Germinal center (tissue), 1 donor: ENCODE measurements at regions not wholly inside any gene's neighbourhood (a gene's known extent, or its start where the extent isn't known, plus 50 kb on each side); places are given as distances from the start of the nearest gene placed in this dataset.

Experiments used
- DNase-seq: peaks from one replicate; pipeline ENCODE4 v3.0.0; 2012; ENCODE audit warnings: mixed read lengths, low spot score

DNA sequence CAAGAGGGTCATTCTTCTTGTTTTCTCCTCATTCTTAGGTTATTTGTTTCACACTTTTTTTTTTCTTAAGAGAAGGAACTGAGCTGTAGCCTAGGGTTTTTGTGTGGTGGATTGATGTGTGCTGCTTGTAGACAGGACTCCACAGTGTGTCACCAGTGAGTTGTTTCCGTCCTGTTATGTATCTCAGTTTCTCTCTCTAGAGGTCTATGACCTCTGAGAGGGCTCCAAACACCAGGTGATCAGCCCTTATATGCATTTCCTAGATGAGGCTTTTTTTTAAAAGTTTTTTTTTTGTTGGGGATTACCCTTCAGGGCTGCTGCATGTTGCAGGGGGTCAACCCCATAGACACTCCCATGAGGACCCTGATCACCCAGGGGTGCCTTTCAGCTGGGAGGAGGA lies 124.2 kb upstream of the MAST4 start:
- no peak for DNase-seq

DNA sequence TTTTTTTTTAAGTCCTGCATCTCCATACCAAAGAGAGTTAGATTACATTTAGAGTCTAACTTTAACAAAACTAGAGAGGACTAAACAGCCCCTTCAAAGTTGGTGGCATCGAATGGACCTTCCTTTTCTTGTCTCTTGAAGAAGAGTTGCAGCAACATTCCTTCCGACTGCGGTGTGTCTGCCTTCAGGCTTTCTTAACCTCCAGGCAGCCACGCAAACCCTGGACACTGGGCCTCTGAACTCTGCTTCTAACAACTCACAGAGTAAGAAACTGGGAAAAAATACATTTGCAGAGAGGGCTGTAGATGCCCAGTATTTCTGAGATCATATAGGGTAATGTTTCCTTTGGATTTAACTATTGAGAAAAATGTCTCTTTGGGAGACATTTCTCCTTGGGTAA lies 120.5 kb upstream of the MAST4 start:
- no peak for DNase-seq

DNA sequence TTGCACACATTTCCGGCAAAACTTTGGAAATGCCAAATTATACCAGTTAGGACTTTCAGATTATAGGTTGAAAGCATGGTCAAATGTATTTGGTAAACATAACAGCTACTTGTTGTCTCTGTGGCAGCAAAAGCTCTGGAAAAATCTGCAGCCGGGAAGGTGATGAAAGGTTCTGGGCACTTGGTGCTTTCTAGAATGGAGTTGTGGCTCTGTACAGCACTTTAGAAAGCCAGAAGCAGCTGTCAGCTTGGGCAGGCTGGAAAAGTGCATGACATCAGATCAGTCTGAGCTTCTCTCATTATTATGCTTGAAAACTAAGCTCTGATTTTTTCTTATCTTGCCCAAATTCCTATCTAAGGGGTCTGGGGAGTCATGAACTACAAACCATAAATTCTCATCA lies 118.6 kb upstream of the MAST4 start:
- DNase-seq, result no peak

DNA sequence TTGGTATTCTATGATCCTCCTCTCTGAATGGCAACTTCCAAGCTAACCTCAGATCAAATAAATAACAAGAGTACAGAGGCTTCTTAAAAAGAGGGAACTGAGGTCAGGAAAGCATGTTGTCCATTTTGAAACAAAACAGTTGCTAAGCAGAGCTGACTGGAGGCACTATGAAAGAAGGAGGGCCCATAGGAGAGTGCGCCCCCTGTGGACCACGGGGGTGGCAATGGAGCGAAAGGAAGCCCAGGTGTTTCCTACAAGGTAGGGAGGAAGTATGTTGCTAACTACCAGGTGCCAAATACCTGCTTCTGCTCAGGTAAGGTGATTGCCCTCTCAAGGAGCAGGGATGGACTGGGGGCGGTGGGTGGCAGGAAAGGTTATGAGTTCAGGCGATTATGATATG lies 101.8 kb upstream of the MAST4 start:
- peak; percentile 40 for DNase-seq

DNA sequence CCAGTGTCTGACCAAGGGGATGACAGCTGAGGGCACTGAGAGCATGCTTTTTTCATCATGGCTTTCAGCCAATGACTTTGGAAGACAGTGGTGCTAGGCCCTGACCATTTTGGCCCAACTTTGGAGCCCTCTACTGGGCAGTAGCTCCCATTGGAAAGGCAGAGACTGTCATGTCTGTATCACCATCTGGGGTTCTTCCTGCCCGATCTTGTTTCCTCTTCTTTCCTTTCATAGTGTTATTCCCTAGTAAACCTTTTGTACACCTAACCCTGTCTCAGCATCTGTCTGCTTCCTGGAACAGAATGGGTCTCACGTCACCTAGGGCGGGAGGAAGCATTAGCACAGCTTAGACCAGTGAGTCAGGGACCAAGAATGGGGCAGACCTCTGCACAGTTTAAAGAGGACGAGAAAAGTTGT lies 97.4 kb upstream of the MAST4 start:
- DNase-seq, result no peak

DNA sequence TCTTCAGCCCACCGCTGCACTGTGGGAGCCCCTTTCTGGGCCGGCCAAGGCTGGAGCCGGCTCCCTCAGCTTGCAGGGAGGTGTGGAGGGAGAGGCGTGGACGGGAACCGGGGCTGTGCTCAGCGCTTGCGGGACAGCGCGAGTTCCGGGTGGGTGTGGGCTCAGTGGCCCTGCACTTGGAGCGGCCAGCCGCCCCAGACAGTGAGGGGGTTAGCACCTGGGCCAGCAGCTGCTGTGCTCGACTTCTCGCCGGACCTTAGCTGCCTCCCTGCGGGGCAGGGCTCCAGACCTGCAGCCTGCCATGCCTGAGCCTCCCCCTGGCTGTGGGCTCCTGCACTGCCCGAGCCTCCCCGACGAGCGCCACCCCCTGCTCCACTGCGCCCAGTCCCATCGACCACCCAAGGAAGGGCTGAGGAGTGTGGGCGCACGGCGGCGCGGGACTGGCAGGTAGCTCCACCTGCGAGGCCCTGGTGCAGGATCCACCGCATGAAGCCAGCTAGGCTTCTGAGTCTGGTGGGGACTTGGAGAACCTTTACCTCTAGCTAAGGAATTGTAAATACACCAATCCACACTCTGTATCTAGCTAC lies 92.9 kb upstream of the MAST4 start:
- DNase-seq, result no peak

DNA sequence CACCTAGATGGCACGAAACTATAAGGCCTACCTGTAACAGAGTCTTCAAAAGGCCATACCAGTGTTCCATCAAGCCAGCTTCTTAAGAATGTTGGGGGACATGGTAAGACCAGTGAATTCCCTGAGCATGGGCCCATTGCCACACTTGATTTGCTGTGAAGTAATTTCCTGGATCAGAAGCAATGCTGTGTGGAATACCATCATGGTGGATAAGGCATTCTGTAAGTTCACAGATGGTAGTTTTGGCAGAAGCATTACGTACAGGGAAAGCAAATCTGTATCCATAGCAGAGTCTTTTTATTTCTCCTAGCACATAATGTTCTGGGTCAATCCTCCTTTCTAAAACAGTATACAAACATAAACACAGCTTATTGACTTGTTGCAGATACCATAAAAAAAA lies 89.1 kb upstream of the MAST4 start:
- no peak for DNase-seq

DNA sequence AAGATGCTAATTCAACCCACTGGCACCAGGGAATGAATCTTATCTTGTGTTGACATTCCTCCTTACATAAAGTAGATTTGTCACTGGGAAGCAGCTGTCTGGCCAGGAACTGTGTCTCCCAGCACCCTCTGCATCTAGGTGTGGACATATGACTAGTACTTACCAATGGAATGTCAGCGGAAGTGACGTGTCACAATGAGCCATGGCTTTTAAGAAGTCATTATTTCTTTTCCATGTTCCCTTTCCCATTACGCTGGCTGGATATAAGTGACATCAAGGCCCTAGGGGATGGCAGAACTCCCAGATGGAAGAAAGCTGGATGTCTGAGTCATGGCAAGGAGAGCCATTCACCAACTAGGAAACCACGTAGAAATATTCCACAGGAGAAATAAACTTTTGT lies 84.7 kb upstream of the MAST4 start:
- DNase-seq, result no peak

DNA sequence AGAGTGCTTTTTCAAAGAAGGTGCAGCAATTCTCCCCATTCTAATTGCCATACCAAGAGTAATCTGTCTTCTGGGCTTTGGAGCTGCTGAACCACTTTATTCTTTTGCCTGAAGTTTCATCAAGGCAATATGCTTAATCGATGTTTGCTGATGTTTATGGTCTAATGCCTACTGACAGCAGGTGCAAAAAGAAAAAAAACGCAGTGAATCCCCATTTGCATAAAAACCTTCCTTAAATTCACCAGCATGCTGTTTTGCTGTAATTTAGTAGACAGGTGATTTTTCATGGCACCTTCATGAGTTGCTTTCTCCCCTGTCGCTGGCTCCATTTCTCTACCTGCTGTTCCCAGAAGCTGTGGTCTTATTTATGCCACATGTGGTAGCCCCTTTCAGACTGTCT lies 83.1 kb upstream of the MAST4 start:
- peak; percentile 24 for DNase-seq

DNA sequence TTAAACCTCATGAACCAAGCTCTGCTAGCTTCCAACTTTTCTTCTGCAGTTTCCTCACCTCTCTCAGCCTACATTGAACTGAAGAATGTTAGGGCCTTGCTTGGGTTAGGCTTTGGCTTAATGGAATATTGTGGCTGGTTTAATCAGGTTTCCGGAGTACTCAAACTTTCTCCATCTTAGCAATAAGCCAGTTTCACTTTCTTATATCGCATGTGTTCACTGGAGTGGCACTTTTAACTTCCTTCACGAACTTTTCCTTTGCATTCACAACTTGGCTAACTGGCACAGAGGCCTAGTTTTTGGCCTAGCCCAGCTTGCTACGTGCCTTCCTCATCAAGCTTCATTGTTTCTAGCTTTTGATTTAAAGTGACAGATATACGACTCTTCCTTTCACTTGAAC lies 81.0 kb upstream of the MAST4 start:
- DNase-seq, result no peak

DNA sequence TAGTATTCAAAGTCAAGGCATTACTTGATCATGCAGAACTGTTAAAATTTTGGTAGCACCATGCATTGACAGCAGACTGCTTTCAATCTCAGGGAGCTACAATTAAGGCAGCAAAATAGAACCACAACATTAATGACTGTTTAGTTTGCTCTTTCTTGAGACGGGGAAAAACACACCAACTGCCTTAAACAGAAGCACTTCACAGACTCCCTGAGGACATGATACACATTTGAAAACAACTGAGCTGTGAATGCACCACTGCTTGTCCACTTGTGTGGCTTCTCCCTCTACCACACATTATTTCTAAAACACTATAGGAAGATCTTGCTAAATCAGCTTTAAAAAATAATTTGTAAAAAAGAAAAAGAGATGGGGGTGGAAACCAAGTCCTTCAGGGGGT lies 79.6 kb upstream of the MAST4 start:
- DNase-seq, result no peak

DNA sequence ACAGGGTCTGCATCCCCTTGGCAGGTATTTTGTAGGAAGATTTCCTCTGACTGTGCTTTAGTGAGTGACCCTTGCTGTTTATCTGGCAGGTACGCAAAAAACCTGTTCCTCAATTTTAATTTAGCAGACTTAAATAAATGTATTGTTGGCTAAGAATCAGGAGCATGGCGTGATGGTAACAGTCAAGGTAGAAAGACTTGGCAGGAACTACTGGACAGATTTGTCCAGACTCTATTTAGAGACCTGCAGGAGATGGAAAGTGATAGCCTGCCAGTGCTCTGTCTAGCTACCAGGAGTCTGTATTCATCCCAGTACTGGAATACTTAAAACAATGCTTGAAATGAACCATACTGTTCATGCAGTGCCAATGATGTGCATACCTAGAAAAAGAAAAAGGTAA lies 78.8 kb upstream of the MAST4 start:
- no peak for DNase-seq

DNA sequence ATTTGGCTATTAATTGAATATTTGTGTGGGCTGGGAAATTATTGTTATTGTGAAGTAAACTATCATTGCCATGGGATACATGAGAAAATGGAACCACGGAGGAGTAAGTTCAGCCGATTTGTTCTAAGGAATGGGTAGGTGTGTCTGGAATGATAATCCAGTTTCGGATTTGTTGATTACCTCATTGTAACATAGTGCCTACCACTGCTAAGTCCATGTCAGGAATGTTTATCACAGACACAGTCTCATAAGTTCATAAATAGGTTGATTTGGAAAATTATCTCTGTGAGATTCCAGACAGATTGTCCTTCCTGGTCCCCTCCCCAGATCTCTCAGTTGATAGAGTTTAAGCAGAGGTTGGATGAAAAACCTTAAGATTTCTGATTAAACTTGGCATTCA lies 78.1 kb upstream of the MAST4 start:
- no peak for DNase-seq

DNA sequence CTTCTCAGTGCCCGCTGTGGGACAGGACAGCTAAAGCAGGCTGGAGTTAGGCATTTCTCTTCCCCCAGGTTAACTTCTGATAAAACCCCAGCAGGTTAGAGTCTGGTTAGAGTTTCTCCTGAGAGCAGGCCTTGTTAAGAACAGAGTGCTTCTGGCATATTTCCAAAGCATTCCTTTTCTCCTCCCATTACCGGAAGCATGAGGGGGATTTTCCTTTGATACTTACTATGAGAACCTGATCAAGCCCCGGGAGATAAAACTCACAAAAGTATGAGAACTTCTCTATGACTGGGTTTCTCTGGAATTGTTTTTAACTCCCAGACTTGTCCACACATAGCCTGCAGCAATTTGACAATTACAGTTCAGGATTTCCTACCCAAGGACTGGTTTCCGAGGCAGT lies 77.4 kb upstream of the MAST4 start:
- no peak for DNase-seq

DNA sequence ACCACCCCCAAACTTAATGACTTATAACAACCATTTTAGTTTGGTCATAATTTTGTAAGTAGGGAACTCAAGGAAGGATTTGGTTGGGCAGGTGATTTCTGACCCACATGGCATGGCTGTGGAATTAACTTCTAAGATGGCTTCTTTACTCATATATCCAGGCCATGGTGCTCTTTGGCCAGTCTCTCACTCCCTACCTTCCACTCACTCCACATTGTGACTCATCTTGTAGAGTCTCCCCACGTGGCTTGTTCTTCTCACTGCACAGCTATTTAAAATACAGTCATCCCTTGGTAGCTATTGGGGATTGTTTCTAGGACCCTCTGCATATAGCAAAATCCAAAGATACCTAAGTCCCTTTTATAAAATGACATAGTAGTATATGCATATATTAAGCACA lies 76.6 kb upstream of the MAST4 start:
- no peak for DNase-seq

DNA sequence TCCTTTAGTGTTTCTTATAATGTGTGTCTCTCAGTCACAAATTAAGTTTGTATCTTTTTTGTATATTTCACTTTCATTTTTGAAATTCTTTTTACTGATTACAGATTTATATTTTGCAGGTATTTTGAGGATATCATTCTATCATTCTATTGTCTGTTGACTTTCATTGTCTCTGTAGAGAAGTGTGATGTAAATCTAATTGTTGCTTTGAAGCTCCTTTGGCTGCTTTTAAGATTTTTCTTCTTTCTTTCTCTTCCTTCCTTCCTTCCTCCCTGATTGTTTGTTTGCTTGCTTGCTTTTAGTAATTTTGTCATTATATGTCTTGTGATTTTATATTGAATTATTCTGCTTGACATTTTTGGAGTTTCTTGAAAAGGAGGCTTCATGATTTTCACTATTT lies 75.3 kb upstream of the MAST4 start:
- no peak for DNase-seq

DNA sequence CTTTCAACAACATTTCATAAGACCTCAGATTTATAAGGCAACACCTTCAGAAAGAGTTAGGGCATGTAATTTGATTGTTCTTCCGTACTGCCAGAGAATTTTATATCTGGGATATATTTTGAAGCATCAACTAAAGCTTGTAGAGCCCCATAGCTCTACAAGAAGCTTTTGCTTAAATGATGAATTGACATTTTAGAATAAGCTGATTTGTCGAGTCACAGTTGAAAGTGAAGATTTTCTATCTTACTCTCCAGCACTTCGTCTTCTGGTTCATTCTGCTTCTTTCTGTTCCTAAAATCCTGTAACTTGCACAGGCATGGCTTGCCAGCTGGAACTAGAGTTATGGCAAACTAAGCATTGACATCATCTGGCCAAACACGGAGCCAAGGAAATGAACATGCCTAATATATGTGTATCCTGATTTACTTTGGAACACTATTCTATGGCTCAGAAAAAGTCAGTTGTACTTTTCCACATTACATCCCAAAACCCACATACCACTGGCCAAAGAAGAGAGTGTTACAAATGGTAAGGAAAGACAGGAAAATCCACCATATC lies 68.6 kb upstream of the MAST4 start:
- no peak for DNase-seq

DNA sequence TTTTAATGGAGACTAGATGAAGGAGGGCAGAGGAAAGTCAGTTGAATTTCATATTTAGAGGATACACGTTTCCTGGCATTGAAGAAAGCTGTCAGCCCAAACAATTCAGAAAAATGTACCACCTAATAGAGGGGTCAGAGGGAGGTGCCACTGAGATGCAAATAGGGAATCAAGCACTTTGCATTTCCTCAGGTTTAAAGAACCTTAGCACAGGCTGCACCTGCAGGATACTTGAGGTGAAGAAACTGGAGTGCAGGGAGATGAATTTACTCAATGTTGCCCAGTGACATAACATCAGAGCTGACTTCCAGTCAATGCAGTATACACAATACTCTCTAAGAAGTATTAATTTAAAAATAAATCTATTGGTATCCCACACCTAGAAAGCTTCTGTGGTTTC lies 67.0 kb upstream of the MAST4 start:
- DNase-seq, result no peak

DNA sequence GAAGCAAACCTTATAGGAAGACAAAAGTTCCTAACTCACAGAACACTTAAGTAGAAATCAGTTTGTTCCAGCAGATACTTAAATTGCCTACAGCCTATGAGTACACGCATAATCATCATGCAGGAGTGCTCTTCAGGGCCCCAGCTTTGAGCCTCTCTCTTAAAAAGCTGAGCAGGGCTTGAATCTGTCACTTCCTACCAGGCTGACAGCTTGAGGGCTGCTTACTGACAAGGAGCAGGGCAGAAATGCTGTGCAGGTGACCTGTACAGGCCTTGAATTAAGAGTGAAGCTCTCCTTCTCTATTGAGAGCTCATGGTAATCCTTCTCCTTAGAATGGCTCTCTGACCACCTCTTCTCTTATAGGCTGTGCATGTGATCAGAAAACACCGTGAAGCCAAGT lies 66.5 kb upstream of the MAST4 start:
- DNase-seq, result no peak

DNA sequence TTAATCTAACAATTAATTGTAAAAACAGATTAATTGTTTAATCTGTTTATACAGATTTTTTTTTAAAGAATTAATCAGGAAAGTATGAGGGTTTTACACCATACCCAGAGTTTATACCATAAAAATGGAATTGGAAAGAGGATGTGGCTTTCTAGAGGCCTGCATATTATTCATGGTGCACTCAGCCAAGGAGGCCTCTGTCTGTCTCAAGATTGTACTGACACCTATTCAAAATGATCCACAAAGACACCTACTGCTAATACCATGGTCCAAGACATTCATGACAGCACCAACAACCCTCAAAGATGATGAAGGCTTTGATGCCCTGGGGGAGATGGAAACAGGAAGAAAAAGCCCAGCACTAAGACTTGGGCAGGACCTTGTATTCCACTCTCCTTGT lies 58.1 kb upstream of the MAST4 start:
- no peak for DNase-seq

DNA sequence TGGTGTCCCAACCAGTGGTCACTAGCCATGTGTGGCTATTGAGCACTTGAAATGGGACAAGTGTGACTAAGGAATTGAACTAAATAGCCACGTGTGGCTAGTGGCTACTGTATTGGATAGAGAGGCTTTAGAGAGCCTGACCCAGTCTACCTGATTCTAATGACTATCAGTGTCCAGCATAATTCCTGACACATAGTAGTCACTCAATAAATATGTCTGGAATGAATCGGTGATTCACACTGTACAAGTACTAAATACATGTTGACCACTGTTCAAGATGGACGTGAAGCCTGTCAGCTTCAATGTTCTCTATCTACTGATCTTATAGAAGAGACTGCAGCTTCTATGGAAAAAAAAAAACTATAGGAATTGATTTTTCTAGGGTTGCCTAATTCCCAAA lies 57.7 kb upstream of the MAST4 start:
- no peak for DNase-seq

DNA sequence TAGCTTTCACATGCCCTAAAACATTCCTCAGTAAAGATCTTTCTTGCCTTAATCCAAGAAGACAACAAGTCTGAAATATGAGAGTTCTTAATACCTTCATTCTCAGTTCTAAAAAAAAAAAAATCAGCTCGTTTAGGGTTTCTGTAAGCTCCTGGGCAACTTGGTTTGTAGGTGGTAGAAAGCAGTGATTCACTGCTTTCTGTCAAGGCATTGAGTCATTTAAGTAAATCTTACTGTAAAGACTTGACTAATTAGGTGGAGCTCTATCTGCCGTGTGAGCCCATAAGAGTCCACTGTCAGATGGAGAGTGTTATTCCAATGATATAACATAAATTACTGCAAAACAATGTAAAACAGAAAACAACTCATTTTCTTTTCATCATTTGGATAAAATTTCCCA lies 56.1 kb upstream of the MAST4 start:
- DNase-seq, result no peak

DNA sequence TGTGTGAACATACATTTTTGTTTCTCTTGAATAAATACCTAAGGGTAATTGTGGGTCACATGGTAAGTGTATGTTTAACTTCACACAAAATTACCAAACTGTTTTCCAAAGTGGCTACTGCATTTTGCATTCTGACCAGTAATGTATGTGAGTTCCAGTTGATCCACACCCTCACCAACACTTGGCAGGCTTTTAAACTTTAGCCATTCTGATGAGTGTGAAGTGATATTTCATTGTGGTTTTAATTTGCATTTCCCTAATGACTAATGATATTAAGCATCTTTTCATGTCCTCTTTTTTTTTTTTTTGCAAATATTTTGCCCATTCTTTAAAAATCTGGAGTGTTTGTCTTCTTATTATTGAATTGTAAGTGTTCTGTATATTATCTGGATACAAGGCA lies 53.5 kb upstream of the MAST4 start:
- DNase-seq, result no peak
